Neural progenitor cell (in vitro differentiated cells): ENCODE measurements at regions not wholly inside any gene's neighbourhood (a gene's known extent, or its start where the extent isn't known, plus 50 kb on each side); places are given as distances from the start of the nearest gene placed in this dataset.

Experiments used
- CTCF ChIP-seq: fragments of 200-600 bp; sonication (generic); IDR thresholded peaks from 2 replicates; pipeline ENCODE4 v1.5.1; 2017; ENCODE audit warnings: antibody characterized with exemption, mild to moderate bottlenecking
- EZH2 ChIP-seq: fragments of 200-600 bp; sonication (generic); IDR thresholded peaks from 2 replicates; pipeline ENCODE4 v1.6.1; 2017; ENCODE audit warnings: antibody characterized with exemption, mild to moderate bottlenecking, moderate library complexity
- EZH2phosphoT487 ChIP-seq: fragments of 200-600 bp; sonication (generic); IDR thresholded peaks from 2 replicates; pipeline ENCODE4 v1.6.1; 2017; ENCODE audit warnings: antibody characterized with exemption

- TF ChIP-seq CTCF (no peak), EZH2 (no peak), EZH2phosphoT487 (no peak)
Measured at GRCh38 chr18:73656691-73657090, 490.9 kb downstream of the FBXO15 start.
